ENCODE measurements at regions not wholly inside any gene's neighbourhood (a gene's known extent, or its start where the extent isn't known, plus 50 kb on each side); places are given as distances from the start of the nearest gene placed in this dataset.
"Not testable (repeated sequence)": the region's sequence is repeated elsewhere in the genome, so short reads cannot be mapped to it uniquely, and the experiment has no call there.

DNA sequence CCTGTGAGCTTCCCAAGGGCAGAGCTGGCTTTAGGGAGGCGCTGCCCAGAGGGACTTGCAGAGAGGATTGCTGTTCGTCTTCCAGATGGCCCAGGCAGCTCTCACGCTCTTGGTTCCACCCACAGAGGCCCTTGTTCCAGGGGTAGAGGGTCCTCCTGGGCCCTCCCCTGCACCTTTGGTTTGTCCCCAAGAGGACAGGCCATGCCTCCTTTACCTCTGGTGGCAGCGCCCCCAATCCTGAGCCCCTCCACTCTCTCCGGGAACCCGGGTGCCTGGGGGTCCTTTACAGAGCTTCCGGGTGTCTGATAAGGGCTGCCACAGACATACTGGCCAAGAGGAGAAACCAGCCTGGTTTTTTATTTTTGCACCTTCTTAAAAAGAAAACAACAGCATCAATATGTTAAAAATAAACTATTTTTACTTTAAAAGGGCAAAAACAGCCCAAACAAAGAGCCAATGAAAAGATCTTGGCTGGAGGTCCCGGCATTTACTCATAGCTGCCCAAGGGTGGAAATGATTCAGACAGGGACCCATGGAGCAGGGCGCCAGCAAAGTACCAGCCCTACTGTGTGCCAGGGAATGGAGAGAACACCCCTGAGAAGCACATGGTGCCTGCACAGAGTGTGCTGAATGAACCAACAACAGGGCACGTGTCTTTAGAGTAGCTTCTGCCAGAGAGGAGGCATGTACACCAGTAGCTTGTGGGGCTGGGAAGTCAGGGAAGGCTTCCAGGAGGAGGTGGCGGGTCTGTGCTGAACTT lies 70.8 kb upstream of the LRPAP1 start:
- not testable (repeated sequence) for H3K27me3 ChIP-seq, H3K36me3 ChIP-seq, H3K9me3 ChIP-seq, H3K4me3 ChIP-seq
- peak; percentile 30 for DNase-seq

DNA sequence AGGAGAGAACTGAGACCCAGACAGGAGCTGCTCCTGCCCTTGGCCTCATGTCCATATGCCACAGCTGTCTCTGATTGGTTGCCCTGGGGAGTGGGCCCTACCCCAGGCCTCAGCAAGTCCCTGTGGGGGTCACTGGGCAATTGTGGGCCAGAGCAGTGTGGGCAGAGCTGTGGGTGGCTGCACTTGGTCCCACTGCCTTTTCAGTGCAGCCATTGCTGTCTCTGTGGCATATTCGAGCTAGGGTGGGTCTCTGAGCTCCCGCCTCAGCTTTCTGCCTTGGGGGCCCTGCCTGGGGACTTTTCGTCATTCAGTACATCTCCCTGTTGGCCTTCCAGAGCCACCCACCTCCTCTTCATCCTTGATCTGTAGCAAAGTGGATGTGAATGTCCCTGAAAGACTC lies 69.8 kb upstream of the LRPAP1 start:
- no peaks in the 10 kb centered on the region for H3K36me3 ChIP-seq
- DNase-seq: no peak
- no peak overlapping the region for H3K4me3 ChIP-seq
- H3K27me3 ChIP-seq: no peaks in the 10 kb centered on the region
- no peaks in the 10 kb centered on the region for H3K9me3 ChIP-seq

DNA sequence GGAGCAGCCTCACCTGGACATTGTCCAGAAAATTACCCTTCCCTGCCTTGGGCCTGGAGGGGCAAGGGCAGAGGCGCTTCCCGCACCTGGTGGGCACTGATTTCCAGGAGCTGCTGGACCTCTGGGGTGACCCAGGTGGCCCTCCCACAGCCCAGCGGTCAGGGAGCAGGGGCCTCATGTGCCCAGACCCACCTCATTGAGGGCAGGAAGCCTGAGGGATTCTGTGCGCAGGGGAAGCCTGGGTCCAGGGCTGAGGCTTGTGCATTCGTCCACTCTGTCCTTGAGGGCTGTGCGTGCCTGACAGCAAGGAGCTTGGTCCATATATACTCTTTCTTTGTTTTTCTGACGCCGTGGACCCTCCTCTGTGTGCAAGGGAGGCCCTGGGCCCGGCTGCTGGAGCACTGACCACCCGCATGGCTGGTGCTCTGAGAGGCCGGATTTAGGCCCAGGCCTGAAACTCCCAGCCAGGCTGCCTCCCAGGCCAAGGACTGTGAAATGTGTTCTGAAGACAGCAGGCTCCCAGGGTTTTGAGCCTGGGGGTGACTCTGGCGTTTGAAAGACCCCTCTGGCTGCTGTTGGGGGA lies 69.0 kb upstream of the LRPAP1 start:
- not testable (repeated sequence) for H3K27me3 ChIP-seq, H3K36me3 ChIP-seq, H3K4me3 ChIP-seq, DNase-seq, H3K9me3 ChIP-seq

DNA sequence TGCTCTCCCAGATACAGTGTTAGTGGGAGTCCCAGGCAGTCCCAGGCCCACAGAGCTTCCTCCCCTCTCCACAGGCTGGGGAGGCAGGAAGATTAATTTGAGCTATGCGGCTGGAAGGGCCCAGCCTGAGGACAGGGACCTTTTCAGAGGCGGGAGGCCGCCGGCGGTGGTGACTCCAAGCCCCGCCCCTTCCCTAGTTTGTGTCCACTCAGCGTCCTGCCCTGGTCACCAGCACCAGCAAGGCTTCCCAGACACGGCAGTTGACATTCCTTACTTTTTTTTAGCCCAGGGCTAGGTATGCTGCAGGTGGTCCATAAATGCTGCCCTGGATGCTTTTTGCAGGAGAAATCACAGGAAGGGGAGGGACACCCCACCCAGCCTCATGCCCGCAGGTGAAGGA lies 67.7 kb upstream of the LRPAP1 start:
- no peaks in the 10 kb centered on the region for H3K36me3 ChIP-seq
- no peak for DNase-seq
- H3K9me3 ChIP-seq: no peaks in the 10 kb centered on the region
- no peaks in the 10 kb centered on the region for H3K27me3 ChIP-seq
- no peak overlapping the region for H3K4me3 ChIP-seq

DNA sequence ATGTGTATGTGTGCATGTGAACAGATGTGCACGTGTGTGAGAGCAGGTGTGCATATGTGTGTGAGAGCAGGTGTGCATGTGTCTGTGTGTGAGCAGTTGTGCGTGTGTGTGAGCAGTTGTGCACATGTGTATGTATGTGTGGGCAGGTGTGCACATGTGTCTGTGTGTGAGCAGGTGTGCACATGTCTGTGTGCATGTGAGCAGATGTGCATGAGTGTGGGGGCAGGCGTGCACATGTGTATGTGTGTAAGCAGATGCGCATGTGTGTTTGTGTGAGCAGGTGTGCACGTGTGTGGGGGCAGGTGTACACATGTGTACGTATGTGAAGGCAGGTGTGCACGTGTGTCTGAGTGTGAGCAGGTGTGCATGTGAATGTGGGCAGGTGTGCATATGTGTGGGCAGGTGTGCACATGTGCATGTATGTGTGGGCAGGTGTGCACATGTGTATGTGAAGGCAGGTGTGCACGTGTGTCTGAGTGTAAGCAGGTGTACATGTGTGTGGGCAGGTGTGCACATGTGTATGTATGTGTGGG lies 66.5 kb upstream of the LRPAP1 start:
- no peaks in the 10 kb centered on the region for H3K27me3 ChIP-seq
- no peak overlapping the region for H3K4me3 ChIP-seq
- no peaks in the 10 kb centered on the region for H3K9me3 ChIP-seq
- no peak for DNase-seq
- H3K36me3 ChIP-seq: no peaks in the 10 kb centered on the region

DNA sequence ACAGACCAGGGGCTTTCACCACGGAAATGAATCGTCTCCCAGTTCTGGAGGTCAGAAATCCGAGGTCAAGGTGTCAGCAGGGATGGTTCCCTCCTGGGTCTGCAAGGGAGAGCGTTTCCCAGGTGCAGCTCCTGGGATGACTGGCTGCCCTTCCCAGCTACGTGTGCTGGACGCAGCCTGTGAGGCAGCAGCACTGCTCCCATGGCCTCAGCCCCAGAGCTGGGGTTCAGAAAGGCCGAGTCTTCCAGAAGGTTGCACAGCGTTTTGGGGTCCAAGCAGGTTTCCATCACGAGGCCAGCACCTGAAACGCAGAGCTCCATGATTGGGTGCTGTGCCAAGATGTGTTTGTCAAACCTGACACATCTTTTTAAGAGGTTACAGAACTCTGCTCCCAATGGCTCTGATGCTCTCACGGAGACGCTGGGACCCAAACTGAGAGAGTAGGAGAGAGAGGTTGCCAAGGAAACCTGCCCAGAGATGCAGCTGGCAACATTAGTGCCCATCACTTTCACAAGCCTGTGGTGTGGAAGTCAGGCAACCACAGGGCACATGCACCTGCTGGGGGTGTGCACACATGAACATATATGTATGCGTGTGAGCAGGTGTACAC lies 65.8 kb upstream of the LRPAP1 start:
- not testable (repeated sequence) for DNase-seq, H3K36me3 ChIP-seq, H3K4me3 ChIP-seq, H3K27me3 ChIP-seq, H3K9me3 ChIP-seq

DNA sequence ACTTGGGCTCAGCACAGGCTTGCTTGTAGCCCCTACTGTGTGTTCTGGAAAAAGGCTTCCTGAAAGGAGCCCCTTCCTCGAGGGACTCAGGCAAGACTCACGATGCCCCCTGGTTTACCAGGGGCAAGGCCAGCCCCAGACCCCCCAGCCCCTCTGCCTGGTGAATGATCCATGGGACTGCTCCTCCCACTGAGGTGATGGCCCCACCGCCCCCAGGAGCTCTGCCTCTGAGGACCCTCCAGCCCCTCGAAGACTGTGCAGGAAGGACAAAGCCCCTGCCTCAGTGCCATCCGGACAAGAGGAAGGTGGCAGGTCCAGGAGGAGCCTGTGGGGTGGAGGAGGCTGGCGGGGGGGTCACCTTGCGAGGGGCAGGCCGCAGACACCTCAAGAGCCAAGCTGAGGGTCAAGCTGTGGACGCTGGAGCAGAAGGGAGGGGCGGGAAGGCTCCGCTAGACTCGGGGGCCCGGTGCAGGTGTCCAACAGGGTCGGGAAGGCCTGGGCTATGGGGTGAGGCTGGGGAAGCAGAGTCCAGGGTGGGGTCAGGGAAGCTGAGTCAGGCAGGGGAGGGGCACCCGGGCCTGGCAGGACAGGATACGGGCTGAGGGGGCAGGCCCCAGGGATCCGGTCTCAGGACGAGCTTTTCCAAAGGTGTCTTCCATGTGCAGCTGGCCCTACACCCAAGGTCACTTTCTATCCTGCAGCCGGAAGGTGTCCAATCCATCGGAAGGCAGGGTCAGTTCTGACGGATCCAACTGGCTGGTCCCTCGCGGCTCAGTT lies 64.9 kb upstream of the LRPAP1 start:
- not testable (repeated sequence) for DNase-seq, H3K4me3 ChIP-seq, H3K9me3 ChIP-seq, H3K36me3 ChIP-seq, H3K27me3 ChIP-seq

DNA sequence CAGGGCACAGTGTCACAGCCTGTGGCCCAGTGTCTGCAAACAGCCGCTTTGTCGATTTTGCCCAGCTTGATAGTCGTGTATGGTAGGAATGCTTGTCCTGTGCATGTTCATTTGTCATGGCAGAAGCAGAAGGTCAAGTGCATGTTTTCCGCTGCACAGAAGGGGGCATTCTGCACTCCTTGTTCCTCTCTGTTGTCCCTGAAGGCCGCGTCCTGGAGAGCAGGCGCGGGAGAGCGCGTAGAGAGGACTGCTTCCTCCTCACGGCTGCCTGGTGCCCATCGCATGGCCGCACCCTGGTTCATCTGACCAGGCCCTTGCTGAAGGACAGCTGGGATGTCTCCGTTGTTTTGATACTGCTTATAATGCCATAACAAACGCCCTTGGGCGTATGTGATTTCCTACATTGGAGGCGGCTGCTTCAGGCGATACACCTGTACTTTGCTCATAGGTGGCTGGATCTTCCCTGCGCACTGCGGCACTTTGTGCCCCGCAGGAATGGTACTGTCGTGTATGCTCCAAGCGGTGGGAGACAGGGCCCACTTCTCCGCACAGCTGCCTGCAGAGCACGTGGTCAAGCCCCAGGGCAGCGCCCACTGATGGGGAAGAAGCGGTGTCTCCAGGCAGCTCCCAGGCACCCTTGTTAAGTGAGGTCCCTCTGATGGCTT lies 63.5 kb upstream of the LRPAP1 start:
- H3K36me3 ChIP-seq, H3K9me3 ChIP-seq, DNase-seq, H3K27me3 ChIP-seq, H3K4me3 ChIP-seq: not testable (repeated sequence)

DNA sequence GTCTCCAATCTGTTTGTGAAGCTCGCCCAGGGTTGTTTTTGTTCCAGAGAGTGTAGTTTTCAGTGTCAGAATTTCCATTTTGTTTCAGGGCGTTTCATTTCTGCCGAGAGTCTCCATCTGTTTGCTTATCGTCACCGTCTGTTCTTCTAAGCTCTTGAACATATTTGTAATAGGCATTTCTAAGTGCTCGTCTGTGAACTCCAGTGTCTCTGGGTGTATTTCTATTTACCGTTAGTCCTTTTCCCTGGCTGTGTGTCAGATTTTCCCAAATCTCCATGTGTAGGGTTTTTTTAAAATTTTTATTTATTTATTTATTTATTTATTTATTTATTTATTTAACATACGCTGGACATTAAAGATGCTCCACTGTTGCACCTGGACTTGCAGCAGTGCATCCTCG lies 62.5 kb upstream of the LRPAP1 start:
- not testable (repeated sequence) for H3K36me3 ChIP-seq, DNase-seq, H3K9me3 ChIP-seq, H3K27me3 ChIP-seq, H3K4me3 ChIP-seq

DNA sequence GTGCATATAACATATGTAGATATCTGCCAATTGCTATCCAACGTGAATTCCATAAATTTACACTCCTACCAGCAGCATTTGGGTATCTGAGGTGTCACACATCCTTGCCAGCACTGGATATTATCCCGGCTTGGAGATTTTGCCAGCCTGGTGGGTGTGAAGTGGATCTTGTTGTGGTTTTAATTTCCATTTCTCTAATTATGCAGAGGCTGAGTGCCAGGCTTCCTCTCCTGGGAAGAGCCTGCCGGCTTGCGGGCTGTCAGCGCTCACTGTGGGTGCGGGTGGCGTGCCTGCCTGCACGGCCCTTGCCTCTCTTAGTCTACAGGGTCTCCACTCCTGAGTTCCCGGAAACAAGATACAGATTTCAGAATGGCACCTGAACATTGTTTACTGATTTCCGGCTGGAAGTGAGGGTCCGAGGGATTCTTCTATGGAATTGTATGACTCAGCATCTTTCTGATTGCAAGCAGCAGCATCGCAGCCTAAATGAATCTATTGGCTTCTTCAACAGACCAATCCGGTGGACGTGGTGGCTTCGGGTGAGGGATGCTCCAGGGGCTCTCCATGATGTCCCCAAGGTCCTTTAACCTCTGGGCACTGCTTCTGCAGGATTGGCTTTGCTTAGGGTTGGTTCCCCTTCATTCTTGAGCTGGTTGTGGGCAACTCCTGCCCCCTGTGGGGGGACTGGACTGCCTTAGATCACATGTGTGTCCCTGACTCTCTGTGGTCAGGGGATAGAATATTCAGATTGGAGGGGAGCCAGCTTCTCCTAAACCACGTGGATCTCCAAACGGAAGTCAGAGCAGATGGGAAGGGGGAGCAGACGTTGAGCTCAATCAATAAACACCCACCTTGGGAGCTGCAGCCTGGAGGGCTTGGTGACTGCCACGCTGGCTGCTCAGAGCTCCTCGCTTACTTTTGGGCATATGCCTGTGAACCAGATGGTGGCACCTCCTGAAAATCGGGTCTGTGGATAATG lies 58.0 kb upstream of the LRPAP1 start:
- H3K4me3 ChIP-seq, DNase-seq, H3K36me3 ChIP-seq, H3K9me3 ChIP-seq, H3K27me3 ChIP-seq: not testable (repeated sequence)

DNA sequence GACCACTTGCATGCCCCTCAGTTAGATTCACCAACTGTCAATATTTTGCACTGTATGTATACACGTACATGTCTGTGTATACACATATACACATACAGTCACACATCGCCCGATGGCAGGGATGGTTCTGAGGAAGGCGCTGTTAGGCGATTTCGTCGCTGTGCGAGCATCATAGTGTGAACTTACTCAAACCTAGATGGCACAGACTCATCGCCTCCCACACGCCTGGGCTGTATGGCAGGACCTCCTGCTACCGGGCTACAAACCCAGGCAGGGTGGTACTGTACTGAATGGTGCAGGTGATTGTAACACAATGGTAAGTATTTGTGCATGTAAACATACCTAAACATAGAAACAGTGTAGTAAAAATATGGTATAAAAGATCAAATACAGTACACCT lies 57.2 kb upstream of the LRPAP1 start:
- H3K9me3 ChIP-seq, H3K36me3 ChIP-seq, H3K4me3 ChIP-seq, DNase-seq, H3K27me3 ChIP-seq: not testable (repeated sequence)

DNA sequence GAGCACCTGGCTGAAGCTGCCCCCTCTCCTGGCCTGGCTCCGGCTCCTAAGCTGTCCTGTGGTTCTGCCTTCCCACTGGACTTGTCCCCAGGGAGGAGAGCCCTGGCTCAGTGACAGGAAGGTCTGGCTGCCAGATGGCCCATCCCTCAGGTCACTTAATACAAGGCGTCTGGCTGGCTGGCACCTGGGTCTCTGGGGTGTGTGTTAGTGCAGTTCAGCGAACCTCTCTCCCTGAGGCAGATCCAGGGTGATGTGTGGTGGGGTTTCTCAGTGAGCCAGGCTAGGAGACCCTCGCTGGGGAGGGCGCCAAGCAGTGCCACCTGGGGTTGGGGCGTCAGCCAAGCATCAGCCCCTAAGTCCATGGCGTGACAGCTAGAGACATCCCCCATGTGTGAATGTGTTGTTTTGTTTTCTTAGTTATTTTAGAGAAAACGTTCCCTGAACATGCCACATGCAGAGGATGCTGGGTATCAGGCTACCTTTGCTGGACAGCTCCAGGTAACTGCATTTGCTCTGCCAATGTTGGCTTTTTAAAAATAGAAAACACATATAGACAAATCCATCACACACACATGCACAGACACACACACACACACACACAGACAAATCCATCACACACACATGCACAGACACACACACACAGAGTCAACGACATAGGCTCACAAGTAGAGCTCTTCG lies 56.4 kb upstream of the LRPAP1 start:
- not testable (repeated sequence) for H3K9me3 ChIP-seq, H3K36me3 ChIP-seq, H3K4me3 ChIP-seq, DNase-seq, H3K27me3 ChIP-seq

DNA sequence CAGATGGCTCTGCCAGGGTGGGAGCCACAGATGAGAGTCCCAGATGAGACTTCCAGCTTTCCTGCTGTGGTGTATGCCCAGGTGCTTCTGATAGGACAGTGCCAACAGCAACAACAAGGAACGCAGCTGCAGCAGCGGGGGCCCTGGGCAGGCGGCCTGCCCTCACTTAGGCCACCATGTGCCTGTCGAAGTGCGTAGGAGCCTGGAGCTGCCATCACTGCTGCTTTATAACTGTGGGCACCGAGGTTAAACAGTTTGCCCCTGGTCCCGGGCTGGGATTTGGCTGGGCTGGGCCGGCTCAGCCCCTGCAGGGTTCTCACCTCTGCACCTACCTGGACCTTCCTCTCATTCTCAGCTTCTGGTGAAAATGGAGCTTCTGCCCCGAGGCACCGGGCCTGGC lies 54.4 kb upstream of the LRPAP1 start:
- H3K36me3 ChIP-seq, H3K9me3 ChIP-seq, H3K27me3 ChIP-seq, H3K4me3 ChIP-seq, DNase-seq: not testable (repeated sequence)

DNA sequence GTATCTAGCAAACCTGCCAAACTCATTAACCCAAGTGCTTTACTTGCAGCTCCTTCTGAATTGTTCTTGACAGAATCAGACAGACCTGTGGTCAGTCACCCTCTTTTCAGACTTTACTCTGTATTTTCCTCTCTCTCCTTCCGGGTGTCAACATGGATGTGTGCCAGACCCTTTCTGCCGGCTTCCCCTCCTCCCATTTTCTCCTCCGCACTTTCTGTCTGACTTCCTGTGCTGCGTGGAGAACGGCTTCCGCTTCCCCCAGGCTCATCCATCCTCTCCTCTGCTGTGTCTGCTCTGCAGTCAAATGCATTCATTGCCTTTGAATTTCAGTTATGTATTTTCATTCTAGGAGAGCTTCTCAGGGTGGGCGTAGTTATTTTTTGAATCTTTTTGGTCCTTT lies 53.3 kb upstream of the LRPAP1 start:
- not testable (repeated sequence) for H3K9me3 ChIP-seq, H3K27me3 ChIP-seq, DNase-seq, H3K36me3 ChIP-seq, H3K4me3 ChIP-seq

DNA sequence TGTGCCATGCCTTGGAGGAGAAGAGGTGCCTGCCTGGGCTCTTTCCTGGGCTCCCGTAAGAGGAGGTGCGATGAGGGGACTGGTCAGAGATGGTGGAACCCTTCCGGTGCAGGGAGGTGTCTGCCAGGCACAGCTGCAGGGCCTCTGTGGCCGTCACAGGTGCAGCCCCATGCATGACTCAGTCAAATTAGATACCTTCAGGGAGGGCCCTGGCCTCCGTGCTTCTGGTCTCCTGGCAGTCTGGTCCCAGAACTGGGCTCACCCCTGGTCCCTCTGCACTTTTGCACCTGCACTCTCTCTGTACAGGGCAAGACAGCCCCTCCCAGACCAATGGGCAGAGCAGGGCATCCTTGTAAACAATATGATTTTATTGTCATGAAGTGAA lies 49.9 kb upstream of the LRPAP1 start:
- no peak for DNase-seq
- Histone ChIP-seq H3K9me3 (no peaks in the 10 kb centered on the region), H3K4me3 (no peak overlapping the region), H3K36me3 (no peaks in the 10 kb centered on the region), H3K27me3 (no peaks in the 10 kb centered on the region)
